GM10248 (cell line): ENCODE measurements at regions not wholly inside any gene's neighbourhood (a gene's known extent, or its start where the extent isn't known, plus 50 kb on each side); places are given as distances from the start of the nearest gene placed in this dataset.

Experiments used
- CTCF ChIA-PET: fragments of 300-600 bp; sonication (Branson Sonifier 250); formaldehyde crosslinking; extraction: SDS; loops from one replicate; lab custom pipeline; 2021; ENCODE audit warnings: antibody characterized with exemption; lab: Yijun Ruan, JAX
- POLR2A ChIA-PET: fragments of 350-650 bp; sonication (Branson Sonifier 250); formaldehyde crosslinking; extraction: SDS; loops from one replicate; lab custom pipeline; 2020; ENCODE audit warnings: antibody characterized with exemption; lab: Yijun Ruan, JAX
- DNase-seq: peaks from one replicate; pipeline ENCODE4 v3.0.0; 2012; ENCODE audit errors: extremely low spot score
- TF ChIP-seq, protein P1 (sequence below): IDR thresholded peaks from 2 replicates; pipeline ENCODE4 v1.5.1; 2012; ENCODE audit warnings: mild to moderate bottlenecking, low read depth; ENCODE audit errors: extremely low read depth, missing control alignments, control extremely low read depth

DNA sequence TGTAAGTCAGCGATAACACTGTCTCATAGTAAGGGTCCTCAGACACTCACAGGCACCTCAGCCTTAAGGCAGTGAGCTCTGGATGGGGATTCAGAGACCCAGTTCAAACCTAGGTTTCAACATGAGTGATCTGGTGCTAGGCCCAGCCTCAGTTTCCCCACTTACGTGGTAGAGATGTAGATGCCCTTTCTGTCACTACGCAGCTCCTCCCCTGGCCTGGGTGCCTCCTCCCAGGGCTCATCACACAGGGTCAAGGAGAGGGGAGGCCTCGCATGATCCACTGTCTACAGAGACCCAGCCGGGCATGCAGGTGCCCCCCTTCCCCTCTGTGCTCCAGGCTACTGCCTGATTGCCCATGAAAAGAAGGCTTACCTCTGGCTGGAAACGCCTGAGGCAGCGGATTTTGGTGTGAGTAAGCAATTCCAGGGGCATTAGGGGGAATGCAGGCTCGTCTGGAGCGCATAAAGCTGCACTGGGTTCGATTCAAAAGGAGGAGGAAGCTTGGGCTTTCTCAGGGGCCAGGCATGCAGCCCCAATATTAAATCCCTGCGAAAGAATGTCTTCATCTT is 69.8 kb upstream of the ANKRD34C start:
- CTCF ChIA-PET: interaction anchor here (0.8 kb wide), 1 partner anchor 10 kb away, joined by 3 read pairs; no protein-coding TSS in a partner anchor
- POLR2A ChIA-PET: no interaction called here
- TF ChIP-seq, protein P1, sequence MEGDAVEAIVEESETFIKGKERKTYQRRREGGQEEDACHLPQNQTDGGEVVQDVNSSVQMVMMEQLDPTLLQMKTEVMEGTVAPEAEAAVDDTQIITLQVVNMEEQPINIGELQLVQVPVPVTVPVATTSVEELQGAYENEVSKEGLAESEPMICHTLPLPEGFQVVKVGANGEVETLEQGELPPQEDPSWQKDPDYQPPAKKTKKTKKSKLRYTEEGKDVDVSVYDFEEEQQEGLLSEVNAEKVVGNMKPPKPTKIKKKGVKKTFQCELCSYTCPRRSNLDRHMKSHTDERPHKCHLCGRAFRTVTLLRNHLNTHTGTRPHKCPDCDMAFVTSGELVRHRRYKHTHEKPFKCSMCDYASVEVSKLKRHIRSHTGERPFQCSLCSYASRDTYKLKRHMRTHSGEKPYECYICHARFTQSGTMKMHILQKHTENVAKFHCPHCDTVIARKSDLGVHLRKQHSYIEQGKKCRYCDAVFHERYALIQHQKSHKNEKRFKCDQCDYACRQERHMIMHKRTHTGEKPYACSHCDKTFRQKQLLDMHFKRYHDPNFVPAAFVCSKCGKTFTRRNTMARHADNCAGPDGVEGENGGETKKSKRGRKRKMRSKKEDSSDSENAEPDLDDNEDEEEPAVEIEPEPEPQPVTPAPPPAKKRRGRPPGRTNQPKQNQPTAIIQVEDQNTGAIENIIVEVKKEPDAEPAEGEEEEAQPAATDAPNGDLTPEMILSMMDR: no peak
- DNase-seq: no peak

DNA sequence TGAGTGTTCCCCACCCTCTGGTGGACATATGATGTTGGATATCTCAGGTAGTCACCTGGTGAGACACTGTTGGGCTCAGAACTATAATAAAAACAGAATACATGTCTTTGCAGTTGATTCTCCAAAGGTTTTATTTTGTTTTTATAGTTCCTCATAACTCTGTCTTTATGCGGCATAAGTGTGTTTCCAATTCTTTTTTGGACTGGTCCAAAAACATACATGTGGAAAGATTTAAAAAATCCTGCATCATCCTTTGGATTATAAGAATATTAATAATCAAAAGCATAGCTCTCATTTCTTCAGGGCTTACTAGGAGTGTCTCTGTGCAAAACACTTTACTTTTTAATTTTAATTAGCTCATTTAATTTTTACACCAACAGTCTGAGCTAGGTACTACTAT is 71.0 kb upstream of the ANKRD34C start:
- TF ChIP-seq, protein P1: no peak

DNA sequence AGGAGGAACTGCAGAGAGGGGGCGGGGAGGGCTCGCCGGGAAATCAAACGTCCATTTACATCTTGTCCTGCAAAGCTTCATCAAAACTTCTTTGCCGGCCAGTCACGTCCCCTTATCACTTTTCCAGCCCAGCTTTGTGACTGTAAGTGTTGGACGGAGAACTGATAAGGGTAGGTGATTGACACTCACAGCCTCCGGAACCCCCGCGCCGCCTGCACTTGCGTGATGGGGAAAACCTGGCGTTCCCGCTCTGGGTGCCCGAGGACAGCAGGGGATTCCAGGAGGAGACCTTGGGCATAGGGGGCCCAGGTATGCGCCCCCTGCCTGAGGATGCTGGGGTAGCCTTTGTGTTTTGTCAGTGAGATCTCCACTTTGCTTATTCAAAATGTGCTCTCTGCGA is 72.8 kb upstream of the ANKRD34C start:
- ChIA-PET POLR2A (no interaction called here), CTCF (interaction anchor here (1.6 to 6.2 kb wide), 5 partner anchors 8 to 182 kb away, joined by 3 to 43 read pairs (median 11); no protein-coding TSS in a partner anchor)
- no peak for DNase-seq
- TF ChIP-seq, protein P1: no peak

More for the DNA sequence above, 71.0 kb upstream of the ANKRD34C start:
- POLR2A ChIA-PET: no interaction called here
- DNase-seq: no peak
- CTCF ChIA-PET: interaction anchor here (2.4 kb wide), 1 partner anchor 11 kb away, joined by 7 read pairs; no protein-coding TSS in a partner anchor

DNA sequence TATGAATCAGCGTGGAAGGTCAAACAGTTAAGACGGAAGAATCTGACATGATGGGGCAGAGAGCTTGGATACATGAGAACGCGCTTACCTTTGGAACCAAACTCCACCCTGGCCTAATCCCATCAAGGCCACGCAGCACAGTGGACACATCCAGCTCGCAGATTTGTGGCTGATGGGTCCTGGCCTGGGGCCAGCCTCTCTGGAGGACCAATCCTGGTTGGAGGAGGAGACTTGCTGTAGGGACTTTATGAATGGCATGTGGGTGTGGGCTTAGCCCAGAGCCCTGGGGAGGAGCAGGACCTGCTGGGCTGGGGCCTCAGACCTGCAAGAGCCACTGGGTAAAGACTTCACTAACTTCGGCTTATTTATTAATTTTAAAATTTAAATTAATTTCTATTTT is 73.4 kb upstream of the ANKRD34C start:
- CTCF ChIA-PET: interaction anchor here (1.6 to 6.2 kb wide), 5 partner anchors 8 to 181 kb away, joined by 3 to 43 read pairs (median 11); no protein-coding TSS in a partner anchor
- TF ChIP-seq, protein P1: no peak
- POLR2A ChIA-PET: no interaction called here
- DNase-seq: no peak

DNA sequence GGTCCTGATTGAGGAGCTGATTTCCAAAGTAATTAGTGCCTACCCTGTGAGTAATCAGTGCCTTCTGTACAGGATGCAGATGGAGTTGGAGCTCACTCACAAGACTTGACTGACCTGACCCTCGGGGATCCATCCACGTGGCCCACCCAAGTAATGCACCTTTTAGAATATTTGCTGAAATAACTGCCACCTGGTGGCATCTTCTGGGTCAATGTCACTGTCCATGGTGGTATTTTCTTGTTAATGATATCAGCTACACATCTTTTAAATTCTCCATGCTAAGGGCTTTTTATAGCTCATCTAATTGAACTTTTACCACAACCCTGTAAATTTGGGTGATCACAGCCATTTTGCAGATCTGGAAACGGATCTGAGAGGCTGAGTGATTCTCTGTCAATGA is 74.3 kb upstream of the ANKRD34C start:
- TF ChIP-seq, protein P1: peak; percentile 12
- POLR2A ChIA-PET: no interaction called here
- no peak for DNase-seq
- CTCF ChIA-PET: interaction anchor here (1.1 to 6.2 kb wide), 7 partner anchors 9 to 180 kb away, joined by 3 to 43 read pairs (median 5); no protein-coding TSS in a partner anchor

DNA sequence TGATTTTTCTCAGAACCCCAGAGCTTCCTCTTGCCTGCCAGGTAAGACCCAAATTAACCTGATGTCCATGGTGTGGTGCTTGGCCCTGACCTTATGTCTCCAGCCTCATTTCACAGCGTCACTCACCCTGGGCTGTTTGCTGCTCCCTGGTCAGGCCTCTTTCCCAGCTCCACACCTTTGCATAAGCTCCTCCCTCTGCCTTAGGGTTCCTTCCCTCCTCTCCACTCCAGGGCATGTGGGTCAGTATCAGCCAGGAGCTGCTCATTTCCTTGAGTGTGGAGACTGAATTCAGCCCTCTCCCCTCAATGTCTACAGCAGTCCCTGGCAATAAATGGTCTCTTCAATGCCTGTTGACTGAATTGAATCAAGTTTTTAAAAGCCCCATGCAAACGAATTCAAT is 75.6 kb upstream of the ANKRD34C start:
- POLR2A ChIA-PET: no interaction called here
- TF ChIP-seq, protein P1: no peak

More for the DNA sequence above, 75.6 kb upstream of the ANKRD34C start:
- no peak for DNase-seq
- CTCF ChIA-PET: interaction anchor here (0.9 to 6.2 kb wide), 5 partner anchors 9 to 179 kb away, joined by 3 to 43 read pairs (median 11); no protein-coding TSS in a partner anchor
